Nephron (organoid): ENCODE measurements at regions not wholly inside any gene's neighbourhood (a gene's known extent, or its start where the extent isn't known, plus 50 kb on each side); places are given as distances from the start of the nearest gene placed in this dataset.

ENCODE experiments used
- H3K27ac Mint-ChIP-seq, 3 experiments: 2 replicates each; pipeline ENCODE4 v1.8.0; 2020; ENCODE audit warnings: mixed read lengths in 3 of 3, mild to moderate bottlenecking in 2 of 3, moderate library complexity in 1 of 3
- H3K27me3 Mint-ChIP-seq: 2 replicates; pipeline ENCODE4 v1.8.0; 2021; ENCODE audit warnings: low read depth, mild to moderate bottlenecking, moderate library complexity, mixed read lengths
- H3K36me3 Mint-ChIP-seq: 2 replicates; pipeline ENCODE4 v1.8.0; 2020; ENCODE audit warnings: low read depth, mixed read lengths
- H3K4me1 Mint-ChIP-seq: 2 replicates; pipeline ENCODE4 v1.8.0; 2020; ENCODE audit warnings: mixed read lengths
- H3K4me3 Mint-ChIP-seq, 3 experiments: 2 replicates each; pipeline ENCODE4 v1.8.0; 2020; ENCODE audit warnings: mild to moderate bottlenecking in 3 of 3, mixed read lengths in 3 of 3, moderate library complexity in 2 of 3
- H3K9me3 Mint-ChIP-seq: 2 replicates; pipeline ENCODE4 v1.8.0; 2020; ENCODE audit warnings: mixed read lengths
- CTCF ChIP-seq, 3 experiments: fragments of 200-600 bp; sonication (generic); IDR thresholded peaks; one replicate each; pipeline ENCODE4 v1.5.0; 2021; ENCODE audit warnings: antibody characterized with exemption in 3 of 3; ENCODE audit not compliant: unreplicated experiment in 3 of 3

GRCh38 chr20:39822667-39823066, 860.5 kb downstream of the DHX35 start:
- Mint-ChIP-seq H3K27me3 (peaks cover 4% of the 10 kb centered on the region), H3K4me3 (no peak overlapping the region), H3K4me1 (peaks cover 13% of the 10 kb centered on the region), H3K9me3 (no peaks in the 10 kb centered on the region), H3K36me3 (no peaks in the 10 kb centered on the region), H3K27ac (peak overlapping the region; percentile 16 to 43 (median 34))
- TF ChIP-seq CTCF (IDR thresholded peaks at IDR 0.05; ENCODE audit: unreplicated experiment in 3 of 3), result no peak

GRCh38 chr20:39813190-39813829, 851.2 kb downstream of the DHX35 start:
- Mint-ChIP-seq H3K36me3 (no peaks in the 10 kb centered on the region), H3K4me3 (no peak overlapping the region), H3K27ac (no peak overlapping the region), H3K9me3 (no peaks in the 10 kb centered on the region), H3K27me3 (no peaks in the 10 kb centered on the region), H3K4me1 (peaks cover 3% of the 10 kb centered on the region)
- no peak for TF ChIP-seq CTCF (IDR thresholded peaks at IDR 0.05; ENCODE audit: unreplicated experiment in 3 of 3)

GRCh38 chr20:39812116-39812515, 850.0 kb downstream of the DHX35 start:
- H3K4me3 Mint-ChIP-seq, result no peak overlapping the region
- TF ChIP-seq CTCF (IDR thresholded peaks at IDR 0.05; ENCODE audit: unreplicated experiment in 3 of 3), result no peak
- no peaks in the 10 kb centered on the region for H3K9me3 Mint-ChIP-seq
- H3K27me3 Mint-ChIP-seq, result no peaks in the 10 kb centered on the region
- H3K4me1 Mint-ChIP-seq, result peaks cover 3% of the 10 kb centered on the region
- no peaks in the 10 kb centered on the region for H3K36me3 Mint-ChIP-seq
- no peak overlapping the region for H3K27ac Mint-ChIP-seq

- no peaks in the 10 kb centered on the region for H3K4me1 Mint-ChIP-seq
- no peak overlapping the region for H3K27ac Mint-ChIP-seq
- H3K4me3 Mint-ChIP-seq, result no peak overlapping the region
- no peaks in the 10 kb centered on the region for H3K36me3 Mint-ChIP-seq
- no peaks in the 10 kb centered on the region for H3K9me3 Mint-ChIP-seq
- H3K27me3 Mint-ChIP-seq, result no peaks in the 10 kb centered on the region
- TF ChIP-seq CTCF (IDR thresholded peaks at IDR 0.05; ENCODE audit: unreplicated experiment in 3 of 3), result no peak
Observed at GRCh38 chr20:39810309-39810708, 848.2 kb downstream of the DHX35 start.

GRCh38 chr20:39808613-39809012, 846.5 kb downstream of the DHX35 start:
- Mint-ChIP-seq H3K9me3 (no peaks in the 10 kb centered on the region), H3K36me3 (no peaks in the 10 kb centered on the region), H3K27me3 (no peaks in the 10 kb centered on the region), H3K4me1 (no peaks in the 10 kb centered on the region), H3K4me3 (no peak overlapping the region), H3K27ac (no peak overlapping the region)
- TF ChIP-seq CTCF (IDR thresholded peaks at IDR 0.05; ENCODE audit: unreplicated experiment in 3 of 3), result no peak

- Mint-ChIP-seq H3K4me1 (peaks cover 6% of the 10 kb centered on the region), H3K27ac (peak overlapping the region; percentile 16 to 59 (median 20)), H3K4me3 (no peak overlapping the region), H3K9me3 (peaks cover 4% of the 10 kb centered on the region), H3K27me3 (no peaks in the 10 kb centered on the region), H3K36me3 (no peaks in the 10 kb centered on the region)
- TF ChIP-seq CTCF (IDR thresholded peaks at IDR 0.05; ENCODE audit: unreplicated experiment in 3 of 3), result no peak
Observed at GRCh38 chr20:39800548-39800947, 838.4 kb downstream of the DHX35 start.
